Hematopoietic multipotent progenitor cell treated with erythropoietin and hydrocortisone succinate and interleukin-3 and kit ligand, for 17 days (in vitro differentiated cells): ENCODE measurements at regions not wholly inside any gene's neighbourhood (a gene's known extent, or its start where the extent isn't known, plus 50 kb on each side); places are given as distances from the start of the nearest gene placed in this dataset.
"Not testable (repeated sequence)": the region's sequence is repeated elsewhere in the genome, so short reads cannot be mapped to it uniquely, and the experiment has no call there.

Experiments used
- DNase-seq: peaks from one replicate; pipeline ENCODE4 v3.0.0-alpha.2; 2015; ENCODE audit warnings: low spot score

GRCh38 chr9:75197561-75197960 is 109.2 kb downstream of the OSTF1 start:
- no peak for DNase-seq

- no peak for DNase-seq
These were observed 110.1 kb downstream of the OSTF1 start for GRCh38 chr9:75198436-75198835.

GRCh38 chr9:75200892-75201470 is 112.7 kb downstream of the OSTF1 start:
- DNase-seq = peak; percentile 47

GRCh38 chr9:75201480-75202209 is 113.3 kb downstream of the OSTF1 start:
- DNase-seq = no peak

- DNase-seq = not testable (repeated sequence)
These were observed 119.7 kb downstream of the OSTF1 start for GRCh38 chr9:75207997-75208396.

- DNase-seq = no peak
These were observed 121.9 kb downstream of the OSTF1 start for GRCh38 chr9:75210215-75210614.

GRCh38 chr9:75213765-75214164 is 125.5 kb downstream of the OSTF1 start:
- no peak for DNase-seq

GRCh38 chr9:75226403-75227139 is 138.3 kb downstream of the OSTF1 start:
- DNase-seq = no peak

- no peak for DNase-seq
These were observed 140.6 kb downstream of the OSTF1 start for GRCh38 chr9:75228893-75229292.

- DNase-seq = no peak
These were observed 141.5 kb downstream of the OSTF1 start for GRCh38 chr9:75229605-75230332.

- no peak for DNase-seq
These were observed 142.2 kb downstream of the OSTF1 start for GRCh38 chr9:75230469-75230868.

GRCh38 chr9:75231167-75231566 is 142.9 kb downstream of the OSTF1 start:
- no peak for DNase-seq

- DNase-seq = no peak
These were observed 144.7 kb downstream of the OSTF1 start for GRCh38 chr9:75233011-75233410.

GRCh38 chr9:75235632-75236031 is 147.3 kb downstream of the OSTF1 start:
- DNase-seq = no peak

- DNase-seq = peak; percentile 37
These were observed 150.1 kb downstream of the OSTF1 start for GRCh38 chr9:75238311-75238976.

GRCh38 chr9:75239176-75239575 is 150.9 kb downstream of the OSTF1 start:
- DNase-seq = no peak

- no peak for DNase-seq
These were observed 154.1 kb downstream of the OSTF1 start for GRCh38 chr9:75242426-75242825.

GRCh38 chr9:75246949-75247348 is 158.6 kb downstream of the OSTF1 start:
- DNase-seq = no peak

GRCh38 chr9:75265525-75265972 is 177.2 kb downstream of the OSTF1 start:
- peak; percentile 54 for DNase-seq

GRCh38 chr9:75269197-75269596 is 180.9 kb downstream of the OSTF1 start:
- DNase-seq = no peak

- not testable (repeated sequence) for DNase-seq
These were observed 184.7 kb downstream of the OSTF1 start for GRCh38 chr9:75273055-75273454.

GRCh38 chr9:75274781-75275180 is 186.5 kb downstream of the OSTF1 start:
- no peak for DNase-seq
